Body of pancreas (tissue), 4 donors: ENCODE measurements at regions not wholly inside any gene's neighbourhood (a gene's known extent, or its start where the extent isn't known, plus 50 kb on each side); places are given as distances from the start of the nearest gene placed in this dataset.

ENCODE experiments used
- POLR2A ChIP-seq, 3 donors: fragments of 450-650 bp; IDR thresholded peaks; one replicate each; pipeline ENCODE4 v1.6.1; 2016; ENCODE audit warnings: antibody characterized with exemption in 3 of 3, mild to moderate bottlenecking in 2 of 3
- TF ChIP-seq, protein P1 (sequence below), 7 experiments: fragments of 450-650 bp in 4 of 7; fragments of 200-600 bp in 3 of 7; sonication (generic) in 3 of 7; IDR thresholded peaks; one replicate each; pipeline ENCODE4 v1.5.1; 2016 to 2019; ENCODE audit warnings: antibody characterized with exemption in 7 of 7

DNA sequence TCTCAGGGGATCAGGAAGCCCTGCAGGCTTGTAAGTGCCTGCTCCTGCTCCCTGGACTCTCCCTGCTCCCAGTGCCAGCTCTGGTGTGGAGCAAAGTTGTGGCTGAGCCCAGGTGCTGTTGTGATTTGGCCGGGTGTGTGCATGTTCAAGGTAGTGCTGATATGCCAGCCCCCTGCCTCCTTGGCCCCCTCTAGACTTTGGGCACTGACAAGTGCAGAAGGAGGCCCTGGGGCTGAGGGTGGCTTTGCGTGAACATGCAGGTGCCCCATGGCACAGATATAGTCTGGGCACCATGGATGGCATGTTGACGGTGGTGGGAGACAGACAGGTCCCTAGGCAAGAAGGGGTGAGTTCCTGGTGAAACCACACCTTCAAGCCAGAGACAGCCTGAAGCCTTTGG, 441.6 kb upstream of the CDH8 start:
- no peak for TF ChIP-seq POLR2A (IDR thresholded peaks at IDR 0.05)
- TF ChIP-seq, protein P1, sequence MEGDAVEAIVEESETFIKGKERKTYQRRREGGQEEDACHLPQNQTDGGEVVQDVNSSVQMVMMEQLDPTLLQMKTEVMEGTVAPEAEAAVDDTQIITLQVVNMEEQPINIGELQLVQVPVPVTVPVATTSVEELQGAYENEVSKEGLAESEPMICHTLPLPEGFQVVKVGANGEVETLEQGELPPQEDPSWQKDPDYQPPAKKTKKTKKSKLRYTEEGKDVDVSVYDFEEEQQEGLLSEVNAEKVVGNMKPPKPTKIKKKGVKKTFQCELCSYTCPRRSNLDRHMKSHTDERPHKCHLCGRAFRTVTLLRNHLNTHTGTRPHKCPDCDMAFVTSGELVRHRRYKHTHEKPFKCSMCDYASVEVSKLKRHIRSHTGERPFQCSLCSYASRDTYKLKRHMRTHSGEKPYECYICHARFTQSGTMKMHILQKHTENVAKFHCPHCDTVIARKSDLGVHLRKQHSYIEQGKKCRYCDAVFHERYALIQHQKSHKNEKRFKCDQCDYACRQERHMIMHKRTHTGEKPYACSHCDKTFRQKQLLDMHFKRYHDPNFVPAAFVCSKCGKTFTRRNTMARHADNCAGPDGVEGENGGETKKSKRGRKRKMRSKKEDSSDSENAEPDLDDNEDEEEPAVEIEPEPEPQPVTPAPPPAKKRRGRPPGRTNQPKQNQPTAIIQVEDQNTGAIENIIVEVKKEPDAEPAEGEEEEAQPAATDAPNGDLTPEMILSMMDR (IDR thresholded peaks at IDR 0.05) = no peak
